Stimulated activated CD8-positive, alpha-beta memory T cell treated with anti-CD3 and anti-CD28 coated beads, Interleukin-4, amount 100 ng/mL, for 48 hours (primary cell): ENCODE measurements at regions not wholly inside any gene's neighbourhood (a gene's known extent, or its start where the extent isn't known, plus 50 kb on each side); places are given as distances from the start of the nearest gene placed in this dataset.

Experiments
- DNase-seq: peaks from one replicate; pipeline ENCODE4 v3.0.0-alpha.2; 2020

- no peak for DNase-seq
Measured at GRCh38 chr2:126748188-126748760, 92.3 kb downstream of the GYPC start.

- DNase-seq: no peak
Measured at GRCh38 chr2:126748929-126749518, 93.1 kb downstream of the GYPC start.

- DNase-seq: no peak
Measured at GRCh38 chr2:126749537-126749936, 93.6 kb downstream of the GYPC start.

GRCh38 chr2:126750506-126750905 lies 94.5 kb downstream of the GYPC start:
- DNase-seq: no peak

- no peak for DNase-seq
Measured at GRCh38 chr2:126751477-126751876, 95.5 kb downstream of the GYPC start.

GRCh38 chr2:126752876-126753275 lies 96.9 kb downstream of the GYPC start:
- DNase-seq: no peak

GRCh38 chr2:126753501-126754212 lies 97.7 kb downstream of the GYPC start:
- DNase-seq: no peak

GRCh38 chr2:126754240-126755004 lies 98.5 kb downstream of the GYPC start:
- no peak for DNase-seq

GRCh38 chr2:126756125-126756524 lies 100.2 kb downstream of the GYPC start:
- no peak for DNase-seq

GRCh38 chr2:126761256-126761980 lies 105.5 kb downstream of the GYPC start:
- DNase-seq: peak; percentile 6

GRCh38 chr2:126761981-126762878 lies 106.3 kb downstream of the GYPC start:
- peak; percentile 60 for DNase-seq

- DNase-seq: no peak
Measured at GRCh38 chr2:126764686-126765265, 108.8 kb downstream of the GYPC start.

GRCh38 chr2:126765395-126765794 lies 109.4 kb downstream of the GYPC start:
- DNase-seq: no peak

- DNase-seq: no peak
Measured at GRCh38 chr2:126766295-126766968, 110.5 kb downstream of the GYPC start.

- no peak for DNase-seq
Measured at GRCh38 chr2:126766969-126767296, 111.0 kb downstream of the GYPC start.

GRCh38 chr2:126769118-126769517 lies 113.2 kb downstream of the GYPC start:
- DNase-seq: no peak

- no peak for DNase-seq
Measured at GRCh38 chr2:126770466-126770865, 114.5 kb downstream of the GYPC start.

- no peak for DNase-seq
Measured at GRCh38 chr2:126771094-126771493, 115.1 kb downstream of the GYPC start.

GRCh38 chr2:126771501-126772195 lies 115.7 kb downstream of the GYPC start:
- DNase-seq: no peak

- no peak for DNase-seq
Measured at GRCh38 chr2:126774290-126774689, 118.3 kb downstream of the GYPC start.
